ENCODE measurements at regions not wholly inside any gene's neighbourhood (a gene's known extent, or its start where the extent isn't known, plus 50 kb on each side); places are given as distances from the start of the nearest gene placed in this dataset.

GRCh38 chr13:65054277-65054676, 2175.9 kb downstream of the PCDH9 start:
- dilution Hi-C loops (cut with HindIII; ENCODE audit: low sequenced_read_pairs, unreplicated experiment) (no loop called here), in situ Hi-C loops (cut with MboI; ENCODE audit: low sequenced_read_pairs) (no loop called here), intact Hi-C loops (cut with micrococcal nuclease) (no loop called here)
- H3K18ac ChIP-seq (ENCODE audit: low read depth, low read length) = no peak overlapping the region
- no peak overlapping the region for H3K4me3 ChIP-seq (ENCODE audit: insufficient read depth, low read depth, low read length)
- POLR2A ChIA-PET (ENCODE audit: unreplicated experiment) = no interaction called here
- no peaks in the 10 kb centered on the region for H3K27me3 ChIP-seq (ENCODE audit: control insufficient read depth, insufficient read depth, low read length)
- BruUV-seq (replicated peaks) = no TSS peak
- TF ChIP-seq MAZ (IDR thresholded peaks at IDR 0.05; ENCODE audit: borderline replicate concordance, low read depth, low read length) (no peak), POLR2A (IDR thresholded peaks at IDR 0.05; ENCODE audit: low read depth, low read length) (no peak), CTCF (conservative IDR thresholded peaks at IDR 0.05; ENCODE audit: low read depth, low read length) (no peak)
- no peak overlapping the region for H2AK5ac ChIP-seq (ENCODE audit: low read depth, low read length)
- H2BK15ac ChIP-seq (ENCODE audit: low read depth, low read length) = no peak overlapping the region
- no peak overlapping the region for H2AFZ ChIP-seq (replicated peaks; ENCODE audit: low read length, poor library complexity)
- no peak overlapping the region for H4K5ac ChIP-seq (ENCODE audit: low read depth, low read length)
- no peak overlapping the region for H4K91ac ChIP-seq (ENCODE audit: insufficient read depth, low read depth, low read length)
- no peaks in the 10 kb centered on the region for H3K9me1 ChIP-seq (ENCODE audit: insufficient read depth, low read length)
- no peaks in the 10 kb centered on the region for H3K4me1 ChIP-seq (ENCODE audit: control insufficient read depth, insufficient read depth, low read length)
- no peaks in the 10 kb centered on the region for H3K9me3 ChIP-seq (ENCODE audit: control insufficient read depth, insufficient read depth, low read length)
- no peaks in the 10 kb centered on the region for H3K36me3 ChIP-seq (ENCODE audit: control insufficient read depth, insufficient read depth, low read length)
- ATAC-seq (ENCODE audit: low read depth) (no peak), DNase-seq (no peak)
- no peak overlapping the region for H3K27ac ChIP-seq (ENCODE audit: insufficient read depth, low read length)
- no peak overlapping the region for H3K4me2 ChIP-seq (ENCODE audit: low read depth, low read length)
- H4K8ac ChIP-seq (ENCODE audit: low read depth in 2 of 2, low read length in 2 of 2) = no peak overlapping the region
- H2AK9ac ChIP-seq (replicated peaks; ENCODE audit: low read depth, low read length, poor library complexity) = no peak overlapping the region
- H2BK120ac ChIP-seq (ENCODE audit: low read depth, low read length) = no peak overlapping the region
- no peak overlapping the region for H3K56ac ChIP-seq (ENCODE audit: extremely low read depth, insufficient read depth, low read length)
- H4K20me1 ChIP-seq (ENCODE audit: insufficient read depth, low read length) = no peaks in the 10 kb centered on the region
- no peaks in the 10 kb centered on the region for H3K79me1 ChIP-seq (ENCODE audit: low read depth in 1 of 2, low read length in 2 of 2)
- H2BK5ac ChIP-seq (ENCODE audit: low read depth, low read length, poor library complexity, severe bottlenecking) = no peak overlapping the region
- no peak overlapping the region for H3K23ac ChIP-seq (ENCODE audit: low read depth, low read length)
- no peak overlapping the region for H2BK20ac ChIP-seq (ENCODE audit: low read depth, low read length)
- H3K9ac ChIP-seq (ENCODE audit: low read depth, low read length) = no peak overlapping the region
- CTCF ChIA-PET = interaction anchor here (0.6 kb wide), 1 partner anchor 160 kb away, joined by 3 read pairs; no protein-coding TSS in a partner anchor
- no CpG with 5 or more reads among the region's 2 CpGs for WGBS, 2 experiments (ENCODE audit: extremely low coverage in 2 of 2, insufficient read length in 1 of 2)
- H3K14ac ChIP-seq (replicated peaks; ENCODE audit: low read depth, low read length) = no peak overlapping the region
- no peak overlapping the region for H3K4ac ChIP-seq (ENCODE audit: low read depth, low read length)
